Adrenal gland (tissue), 5 donors: ENCODE measurements at regions not wholly inside any gene's neighbourhood (a gene's known extent, or its start where the extent isn't known, plus 50 kb on each side); places are given as distances from the start of the nearest gene placed in this dataset.

ENCODE experiments used
- CTCF ChIP-seq, 6 experiments: fragments of 450-650 bp in 4 of 6; fragments of 200-600 bp in 2 of 6; sonication (generic) in 1 of 6; IDR thresholded peaks; 1 replicate in 5 of 6; 2 replicates in 1 of 6; pipeline versions ENCODE4 v1.5.1 to v1.8.0; 2016 to 2021; ENCODE audit warnings: antibody characterized with exemption in 6 of 6, mild to moderate bottlenecking in 2 of 6, moderate library complexity in 1 of 6
- POLR2A ChIP-seq, 2 donors: fragments of 450-650 bp; IDR thresholded peaks; one replicate each; pipeline ENCODE4 v1.6.1; 2017; ENCODE audit warnings: antibody characterized with exemption in 2 of 2, mild to moderate bottlenecking in 2 of 2, moderate library complexity in 1 of 2
- donor health status: DM: no; HTN: no; CAD: no.

GRCh38 chr4:166635367-166635766 is 598.9 kb downstream of the SPOCK3 start:
- TF ChIP-seq CTCF (IDR thresholded peaks at IDR 0.05) (no peak), POLR2A (IDR thresholded peaks at IDR 0.05) (no peak)
